ENCODE measurements at regions not wholly inside any gene's neighbourhood (a gene's known extent, or its start where the extent isn't known, plus 50 kb on each side); places are given as distances from the start of the nearest gene placed in this dataset.
A peak's percentile ranks its signal among the peaks of the same experiment; 100 is the strongest.

GRCh38 chrX:110432091-110432905, 73.7 kb downstream of the RTL9 start:
- DNase-seq = no peak

GRCh38 chrX:110432906-110433215, 74.2 kb downstream of the RTL9 start:
- DNase-seq = no peak

DNA sequence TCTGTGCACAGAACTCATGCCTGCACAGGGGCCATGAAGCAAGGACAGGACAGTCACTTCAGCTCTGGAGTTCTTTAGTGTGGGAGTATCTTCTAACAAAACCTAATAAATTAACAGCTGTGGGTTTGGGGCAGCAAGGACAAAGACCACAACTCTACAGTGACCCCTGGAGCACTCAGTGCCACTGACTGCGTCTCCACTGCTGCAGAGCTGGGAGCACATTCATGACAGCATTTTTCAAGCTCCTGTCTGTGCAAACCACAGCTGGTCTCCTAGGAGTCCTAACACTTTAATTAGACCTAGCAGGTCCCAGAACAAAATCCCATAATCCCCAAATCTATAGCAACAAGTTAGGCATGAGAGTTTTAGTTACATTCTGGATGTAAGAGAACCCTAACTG, 76.5 kb downstream of the RTL9 start:
- no peak for DNase-seq

GRCh38 chrX:110436523-110436922, 77.9 kb downstream of the RTL9 start:
- DNase-seq = no peak

DNA sequence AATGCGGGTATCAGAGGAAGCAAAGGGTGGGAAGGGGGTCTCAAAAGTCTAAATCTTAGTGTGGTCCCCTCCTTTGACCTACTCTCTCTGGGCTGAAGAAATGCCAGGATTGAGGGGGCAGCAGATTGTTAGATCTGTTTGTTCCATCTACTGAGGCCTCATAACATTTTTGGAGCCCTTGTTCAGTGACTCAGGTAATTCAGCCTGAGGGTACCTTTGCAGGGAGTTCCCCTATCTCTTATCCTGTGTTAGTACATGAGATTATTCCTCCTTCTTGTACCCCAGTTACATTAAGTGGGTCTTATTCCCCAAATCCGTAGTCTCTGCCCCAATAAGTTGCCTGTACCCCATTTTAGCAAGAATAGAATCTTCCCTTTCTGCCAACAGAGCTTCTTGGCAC, 79.0 kb downstream of the RTL9 start:
- DNase-seq = no peak

DNA sequence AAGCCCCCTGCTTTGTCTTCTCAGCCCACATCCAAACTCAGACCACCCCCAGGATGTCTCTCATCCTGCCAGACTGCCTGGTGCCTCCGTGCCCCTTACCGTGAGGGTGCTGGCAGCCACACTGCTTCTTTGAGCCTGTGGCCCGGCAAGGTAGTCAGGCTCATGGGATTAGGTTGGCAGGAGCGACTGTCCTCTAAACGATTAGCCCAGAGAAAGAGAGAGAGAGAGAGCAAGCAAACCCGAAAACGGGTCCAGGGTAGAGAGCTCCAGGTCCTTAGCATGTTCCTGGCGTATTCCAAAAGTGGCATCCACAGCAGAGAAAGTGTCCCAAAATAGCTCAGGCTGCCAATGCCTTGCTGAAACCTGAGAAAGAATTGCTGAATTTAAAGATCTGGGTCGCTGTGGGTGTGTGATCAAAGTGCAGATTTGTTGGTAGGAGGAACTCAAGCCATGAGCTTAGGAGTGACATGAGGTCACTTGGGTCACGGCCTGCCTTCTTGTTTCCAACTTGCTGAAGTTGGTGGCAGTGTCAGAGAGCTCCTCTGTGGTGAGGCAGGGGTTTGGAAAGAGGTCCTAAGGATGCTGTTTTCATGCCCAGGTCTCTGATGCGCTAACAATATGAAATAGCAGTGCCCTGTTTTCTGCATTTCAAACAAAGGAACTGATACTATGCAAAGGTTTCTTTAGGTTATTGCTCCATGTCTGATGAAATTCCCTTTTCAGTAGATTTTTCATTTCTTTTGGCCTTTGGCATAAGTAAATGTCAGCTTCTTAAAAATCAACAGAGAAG, 81.6 kb downstream of the RTL9 start:
- no peak for DNase-seq

DNA sequence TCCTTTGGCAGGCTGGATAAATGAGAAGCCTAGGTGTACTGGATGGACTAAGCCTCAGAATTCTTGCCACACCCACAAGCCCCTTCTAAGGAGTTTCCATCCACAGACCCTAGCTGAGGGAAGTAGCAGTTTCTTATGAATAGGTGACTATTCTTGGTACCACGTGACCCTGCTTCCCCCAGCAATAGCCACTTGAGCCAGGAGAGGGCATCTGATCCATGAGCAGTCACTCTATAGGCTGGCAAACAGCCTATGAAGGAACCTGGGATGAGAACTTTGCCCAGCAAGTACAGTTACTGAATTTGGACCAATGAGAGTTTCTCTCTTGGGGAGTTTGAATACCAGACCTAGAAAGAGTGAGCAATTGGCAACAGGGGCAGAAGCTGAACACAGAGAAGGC, 84.0 kb downstream of the RTL9 start:
- DNase-seq = peak; percentile 11

DNA sequence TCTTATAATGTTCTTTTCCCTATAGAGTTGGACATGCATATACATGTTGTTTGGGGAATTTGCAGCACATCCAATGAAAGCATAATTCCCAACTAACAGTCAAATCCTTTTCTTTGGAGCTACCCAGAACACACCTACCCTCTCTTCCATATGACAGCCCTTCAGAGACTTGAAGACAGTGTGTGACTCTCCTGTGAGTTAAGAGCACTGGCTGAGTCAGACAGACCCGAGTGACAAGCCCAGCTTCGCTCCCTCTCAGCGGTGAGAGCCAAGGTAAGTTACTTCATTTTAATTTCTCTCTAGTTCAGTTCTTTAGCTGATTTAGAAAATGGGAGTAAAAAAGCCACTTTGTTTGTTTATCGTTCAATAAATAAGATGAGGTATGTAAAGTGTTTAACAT, 86.3 kb downstream of the RTL9 start:
- DNase-seq = no peak

DNA sequence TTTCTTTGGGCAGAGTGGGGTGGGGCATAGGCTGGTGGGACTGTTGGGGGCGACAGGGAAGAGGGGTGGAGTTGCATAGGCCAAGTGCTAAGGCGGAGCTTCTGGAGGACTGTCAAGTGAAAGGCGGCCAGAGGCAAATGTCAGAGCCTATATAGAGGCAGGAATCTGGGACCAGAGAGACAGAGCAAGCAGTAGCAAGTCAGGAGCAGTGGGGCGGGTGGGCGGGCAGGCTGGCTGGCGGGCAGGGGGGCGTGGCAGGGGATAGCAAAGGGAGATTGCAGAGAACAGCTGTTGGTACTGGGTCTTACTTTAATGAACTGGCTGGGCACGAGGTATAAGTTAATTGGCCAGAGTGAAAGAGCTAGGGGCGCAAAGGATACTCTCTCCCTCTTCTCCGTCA, 89.8 kb downstream of the RTL9 start:
- no peak for DNase-seq

- DNase-seq = no peak
Observed at GRCh38 chrX:110449312-110449711, 90.7 kb downstream of the RTL9 start.

DNA sequence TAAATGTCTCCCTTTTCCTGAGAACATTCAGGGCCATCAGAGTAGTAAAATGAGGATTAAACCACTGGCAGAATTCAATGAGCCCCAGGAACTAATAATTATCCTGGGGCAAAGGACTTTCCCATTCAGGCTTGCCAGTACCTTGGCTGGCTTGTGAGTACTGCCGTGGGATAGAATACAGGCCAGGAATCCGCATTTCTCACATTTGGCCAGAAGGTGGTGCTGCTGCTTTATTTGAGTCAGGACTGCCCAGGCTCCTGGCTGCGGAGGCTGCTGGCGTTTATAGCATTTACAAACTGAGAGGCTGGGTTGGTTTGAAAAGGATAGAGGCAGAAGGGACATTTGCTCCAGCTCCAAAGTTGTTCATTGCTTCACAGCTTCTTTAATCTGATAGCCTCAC, 91.4 kb downstream of the RTL9 start:
- DNase-seq = peak; percentile 30

DNA sequence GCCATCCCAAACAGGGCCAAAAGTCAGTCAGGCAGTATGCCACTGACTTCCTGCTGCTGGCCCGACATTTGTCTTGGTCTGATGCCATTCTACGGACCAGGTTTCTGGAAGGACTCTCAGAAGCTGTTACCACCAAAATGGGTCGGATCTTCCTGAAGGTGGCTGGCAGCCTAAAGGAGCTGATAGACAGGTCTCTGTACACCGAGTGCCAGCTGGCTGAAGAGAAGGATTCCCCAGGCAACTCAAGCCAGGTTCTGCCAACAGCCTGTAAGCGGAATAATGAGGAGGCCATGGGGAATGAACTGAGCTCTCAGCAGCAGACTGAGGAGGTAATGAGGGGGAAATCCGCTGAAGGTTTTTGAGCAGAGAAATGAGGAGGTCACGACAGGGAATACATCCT, 95.7 kb downstream of the RTL9 start:
- DNase-seq = no peak

GRCh38 chrX:110462957-110463356, 104.3 kb downstream of the RTL9 start:
- DNase-seq = peak; percentile 3

- DNase-seq = no peak
Observed at GRCh38 chrX:110466790-110467189, 108.1 kb downstream of the RTL9 start.

DNA sequence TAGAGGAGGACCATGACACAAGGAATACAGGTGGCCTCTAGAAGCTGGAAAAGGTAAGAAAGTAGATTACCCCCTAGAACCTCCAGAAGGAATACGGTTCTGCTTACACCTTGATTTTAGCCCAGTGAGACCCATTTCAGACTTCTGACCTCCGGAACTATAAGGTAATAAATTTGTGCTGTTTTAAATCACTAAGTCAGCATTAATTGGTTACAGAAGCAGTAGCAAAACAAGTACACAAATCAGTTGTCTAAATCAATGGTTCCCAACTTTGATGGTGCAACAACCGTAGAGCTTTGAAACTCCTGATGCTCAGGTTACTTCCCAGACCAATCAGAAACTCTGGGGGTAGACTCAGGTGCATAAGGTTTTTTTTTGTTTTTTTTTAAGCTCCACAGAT, 113.6 kb downstream of the RTL9 start:
- DNase-seq = no peak

- DNase-seq = no peak
Observed at GRCh38 chrX:110477593-110478228, 119.1 kb downstream of the RTL9 start.

DNA sequence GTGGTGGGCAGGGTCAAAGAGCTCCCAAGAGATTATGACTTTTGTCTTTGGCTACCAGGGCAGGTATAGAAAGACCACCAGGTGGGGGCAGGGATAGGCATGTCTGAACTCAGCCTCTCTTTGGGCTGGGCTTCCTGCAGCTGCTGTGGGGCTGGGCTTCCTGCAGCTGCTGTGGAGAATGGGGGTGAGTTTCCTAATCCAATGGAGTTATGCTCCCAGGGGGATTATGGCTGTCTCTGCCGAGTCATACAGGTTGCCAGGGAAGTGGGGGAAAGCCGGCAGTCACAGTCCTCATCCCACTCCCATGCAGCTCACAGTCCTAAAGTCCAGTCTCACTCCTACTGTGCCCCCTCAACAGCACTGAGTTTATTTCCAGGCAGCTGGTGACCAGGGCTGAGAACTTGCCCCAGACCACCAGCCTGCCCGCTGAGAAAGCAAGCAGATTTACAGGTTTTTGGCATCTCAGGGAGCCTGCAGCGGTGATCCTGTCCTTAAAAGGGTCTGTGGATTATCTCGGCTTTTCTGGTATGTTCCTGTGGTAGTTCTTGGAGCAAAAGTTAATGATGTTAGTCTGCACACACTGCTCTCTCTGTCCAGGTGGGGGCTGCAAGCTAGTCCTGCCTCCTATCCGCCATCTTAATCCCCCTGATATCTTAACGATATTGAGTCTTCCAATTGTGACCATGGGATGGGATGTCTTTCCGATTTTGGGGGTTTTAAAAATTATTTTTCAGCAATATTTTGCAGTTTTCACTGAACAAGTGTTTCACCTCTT, 133.4 kb downstream of the RTL9 start:
- peak; percentile 2 for DNase-seq

- DNase-seq = no peak
Observed at GRCh38 chrX:110504947-110505346, 146.3 kb downstream of the RTL9 start.

DNA sequence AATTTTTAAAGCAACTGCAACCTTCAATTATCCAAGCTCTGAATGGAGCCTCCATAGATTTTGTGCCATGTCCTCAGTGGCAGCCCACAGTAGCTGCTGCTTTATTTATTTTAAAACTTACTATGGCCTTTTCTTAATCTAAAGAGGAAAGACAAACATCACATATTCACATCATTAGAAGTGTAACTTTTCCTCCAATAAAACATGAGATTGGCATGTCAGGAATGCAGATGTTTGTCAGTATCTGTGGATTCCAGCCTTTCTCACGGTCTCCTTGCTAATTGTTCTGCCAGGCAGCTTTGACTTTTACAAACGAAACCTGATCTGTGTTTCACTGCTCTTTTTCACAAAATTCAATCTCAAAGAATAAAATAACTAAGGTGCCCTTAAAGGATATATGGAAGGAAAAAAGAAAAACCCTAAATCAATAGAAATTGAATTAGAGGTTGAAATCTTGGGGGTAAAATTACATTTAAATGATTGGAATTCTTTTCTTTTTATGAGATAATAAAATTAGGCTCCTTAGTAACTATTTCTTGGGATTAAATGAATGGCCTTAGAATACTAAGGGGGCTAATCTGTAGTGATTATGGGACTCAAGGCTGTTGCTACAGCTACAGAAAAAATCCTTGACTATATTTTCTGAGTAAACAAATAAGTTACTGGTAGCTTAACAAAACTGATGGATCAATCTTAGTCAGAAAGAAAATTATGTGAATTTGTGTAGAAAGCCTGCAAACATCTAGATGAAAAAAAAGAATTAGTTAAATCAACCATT, 151.3 kb downstream of the RTL9 start:
- DNase-seq = no peak

DNA sequence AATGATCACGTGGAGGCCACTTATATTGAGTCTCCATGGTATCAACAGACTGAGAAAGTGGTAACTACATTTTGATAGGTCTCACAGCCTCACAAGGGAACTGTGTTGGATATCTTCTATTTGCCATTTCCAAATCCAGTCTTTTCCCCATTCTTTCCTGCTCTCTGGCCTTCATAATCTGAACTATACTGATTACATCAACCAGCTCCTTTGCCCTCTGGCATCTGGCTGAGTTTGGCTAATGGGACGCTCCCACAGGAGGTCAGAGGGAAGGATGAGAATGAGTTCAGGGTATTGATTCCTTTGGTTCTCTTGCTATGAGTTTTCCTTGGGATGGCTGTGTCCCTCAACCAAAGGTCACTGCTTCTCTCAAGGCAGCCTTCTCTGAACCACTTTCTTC, 152.6 kb downstream of the RTL9 start:
- DNase-seq = no peak

DNA sequence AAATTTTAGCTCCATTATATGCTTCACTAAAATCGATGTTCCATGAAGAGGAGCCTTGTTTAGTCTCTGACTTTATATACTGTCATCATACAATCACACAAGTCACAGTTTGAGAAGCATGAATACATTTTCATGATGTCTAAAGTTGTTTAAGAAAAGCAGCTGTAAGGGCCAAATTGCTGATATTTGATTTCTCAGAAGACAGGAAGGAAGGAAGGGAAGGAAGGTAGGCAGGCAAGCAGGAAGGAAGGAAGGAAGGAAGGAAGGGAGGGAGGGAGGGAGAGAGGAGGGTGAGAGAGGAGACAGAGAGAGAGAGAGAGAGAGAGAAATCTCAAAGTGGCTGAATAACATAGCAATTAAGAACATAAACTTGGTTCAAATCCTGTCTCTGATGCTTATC, 153.7 kb downstream of the RTL9 start:
- no peak for DNase-seq

GRCh38 chrX:110514509-110514908, 155.9 kb downstream of the RTL9 start:
- DNase-seq = no peak

DNA sequence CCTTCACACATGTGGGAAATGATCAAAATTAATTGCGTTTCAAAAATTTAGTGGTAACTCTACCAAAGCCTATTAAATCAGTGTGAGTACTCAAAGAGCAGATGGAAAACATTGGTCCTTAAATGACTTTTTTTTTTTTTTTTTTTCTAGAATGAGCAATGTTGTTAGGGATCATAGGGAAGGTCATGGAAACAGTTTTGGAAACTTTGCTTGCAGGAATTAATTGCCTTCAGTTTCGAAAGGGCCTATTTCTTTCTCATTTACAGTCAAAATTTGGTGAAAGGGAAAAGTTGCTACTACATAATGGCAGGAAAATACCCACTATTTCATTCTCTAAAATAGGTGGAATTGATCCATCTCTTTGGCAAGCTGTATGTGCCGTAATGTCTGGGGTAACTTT, 160.9 kb downstream of the RTL9 start:
- no peak for DNase-seq

Measured in NCI-H748 treated with DMSO at 0.1 percent for 48 hours (cell line).